Nephron progenitor cell (in vitro differentiated cells): ENCODE measurements at regions not wholly inside any gene's neighbourhood (a gene's known extent, or its start where the extent isn't known, plus 50 kb on each side); places are given as distances from the start of the nearest gene placed in this dataset.

ENCODE experiments used
- DNase-seq: peaks from one replicate; pipeline ENCODE4 v3.0.0; 2021
- H3K27ac Mint-ChIP-seq: 2 replicates; pipeline ENCODE4 v1.8.0; 2021; ENCODE audit warnings: mild to moderate bottlenecking, moderate library complexity, mixed read lengths
- H3K27me3 Mint-ChIP-seq: 2 replicates; pipeline ENCODE4 v1.8.0; 2021; ENCODE audit warnings: mild to moderate bottlenecking, low read depth, mixed read lengths; ENCODE audit not compliant: poor library complexity
- H3K36me3 Mint-ChIP-seq: 2 replicates; pipeline ENCODE4 v1.8.0; 2021; ENCODE audit warnings: low read depth, mixed read lengths
- H3K4me1 Mint-ChIP-seq: 2 replicates; pipeline ENCODE4 v1.8.0; 2021; ENCODE audit warnings: mixed read lengths
- H3K4me3 Mint-ChIP-seq: 2 replicates; pipeline ENCODE4 v1.8.0; 2021; ENCODE audit warnings: mild to moderate bottlenecking, moderate library complexity, mixed read lengths
- H3K9me3 Mint-ChIP-seq: 2 replicates; pipeline ENCODE4 v1.8.0; 2021; ENCODE audit warnings: mild to moderate bottlenecking, moderate library complexity, mixed read lengths
- TF ChIP-seq, protein P1 (sequence below): fragments of 200-600 bp; sonication (generic); IDR thresholded peaks from 2 replicates; pipeline ENCODE4 v1.5.0; 2021; ENCODE audit warnings: antibody characterized with exemption

DNA sequence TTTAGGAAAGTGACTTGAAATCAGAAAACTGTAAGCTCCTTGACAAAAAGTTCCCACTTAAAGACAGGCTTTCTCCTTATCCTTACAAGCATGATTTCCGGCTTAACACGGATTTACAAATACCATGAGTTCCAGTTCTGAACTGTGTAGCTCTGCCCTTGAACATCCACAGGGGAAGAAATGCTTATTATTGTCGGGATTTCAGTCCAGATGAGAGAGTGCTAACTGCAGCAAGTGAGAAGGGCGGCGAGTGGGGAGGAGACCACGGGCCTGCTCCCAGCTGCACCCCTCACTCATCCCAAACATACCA, 73.1 kb downstream of the LRRC30 start:
- no peak for DNase-seq
- peaks cover 3% of the 10 kb centered on the region for H3K27me3 Mint-ChIP-seq
- no peak overlapping the region for H3K4me3 Mint-ChIP-seq
- H3K9me3 Mint-ChIP-seq: peaks cover 28% of the 10 kb centered on the region
- peaks cover 11% of the 10 kb centered on the region for H3K36me3 Mint-ChIP-seq
- H3K4me1 Mint-ChIP-seq: peaks cover 9% of the 10 kb centered on the region
- H3K27ac Mint-ChIP-seq: peak overlapping the region; percentile 1
- TF ChIP-seq, protein P1, sequence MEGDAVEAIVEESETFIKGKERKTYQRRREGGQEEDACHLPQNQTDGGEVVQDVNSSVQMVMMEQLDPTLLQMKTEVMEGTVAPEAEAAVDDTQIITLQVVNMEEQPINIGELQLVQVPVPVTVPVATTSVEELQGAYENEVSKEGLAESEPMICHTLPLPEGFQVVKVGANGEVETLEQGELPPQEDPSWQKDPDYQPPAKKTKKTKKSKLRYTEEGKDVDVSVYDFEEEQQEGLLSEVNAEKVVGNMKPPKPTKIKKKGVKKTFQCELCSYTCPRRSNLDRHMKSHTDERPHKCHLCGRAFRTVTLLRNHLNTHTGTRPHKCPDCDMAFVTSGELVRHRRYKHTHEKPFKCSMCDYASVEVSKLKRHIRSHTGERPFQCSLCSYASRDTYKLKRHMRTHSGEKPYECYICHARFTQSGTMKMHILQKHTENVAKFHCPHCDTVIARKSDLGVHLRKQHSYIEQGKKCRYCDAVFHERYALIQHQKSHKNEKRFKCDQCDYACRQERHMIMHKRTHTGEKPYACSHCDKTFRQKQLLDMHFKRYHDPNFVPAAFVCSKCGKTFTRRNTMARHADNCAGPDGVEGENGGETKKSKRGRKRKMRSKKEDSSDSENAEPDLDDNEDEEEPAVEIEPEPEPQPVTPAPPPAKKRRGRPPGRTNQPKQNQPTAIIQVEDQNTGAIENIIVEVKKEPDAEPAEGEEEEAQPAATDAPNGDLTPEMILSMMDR: no peak

DNA sequence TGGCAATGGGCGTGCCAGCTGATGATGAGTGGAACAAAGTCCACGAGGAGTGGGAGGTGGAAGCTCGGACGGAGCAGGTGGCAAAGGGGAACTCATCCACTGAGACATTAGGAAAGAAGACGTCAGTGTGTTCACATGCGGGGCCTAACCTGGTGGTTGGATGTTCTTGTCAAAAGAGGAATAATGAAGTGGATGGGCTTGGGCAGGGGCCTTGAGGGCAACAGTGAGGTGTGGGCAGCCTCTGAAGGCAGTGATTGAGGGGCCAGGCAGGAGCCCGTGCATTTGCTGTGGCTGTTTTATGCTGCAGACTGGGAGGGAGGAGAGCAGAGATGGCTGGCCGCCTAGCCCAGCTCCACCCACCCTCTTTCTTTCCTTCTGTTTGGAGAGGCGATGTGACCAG, 74.5 kb downstream of the LRRC30 start:
- H3K27ac Mint-ChIP-seq: peak overlapping the region; percentile 15
- H3K27me3 Mint-ChIP-seq: peaks cover 3% of the 10 kb centered on the region
- no peak for DNase-seq
- H3K36me3 Mint-ChIP-seq: peaks cover 4% of the 10 kb centered on the region
- no peak overlapping the region for H3K4me3 Mint-ChIP-seq
- H3K4me1 Mint-ChIP-seq: peaks cover 9% of the 10 kb centered on the region
- TF ChIP-seq, protein P1: no peak
- H3K9me3 Mint-ChIP-seq: peaks cover 14% of the 10 kb centered on the region

DNA sequence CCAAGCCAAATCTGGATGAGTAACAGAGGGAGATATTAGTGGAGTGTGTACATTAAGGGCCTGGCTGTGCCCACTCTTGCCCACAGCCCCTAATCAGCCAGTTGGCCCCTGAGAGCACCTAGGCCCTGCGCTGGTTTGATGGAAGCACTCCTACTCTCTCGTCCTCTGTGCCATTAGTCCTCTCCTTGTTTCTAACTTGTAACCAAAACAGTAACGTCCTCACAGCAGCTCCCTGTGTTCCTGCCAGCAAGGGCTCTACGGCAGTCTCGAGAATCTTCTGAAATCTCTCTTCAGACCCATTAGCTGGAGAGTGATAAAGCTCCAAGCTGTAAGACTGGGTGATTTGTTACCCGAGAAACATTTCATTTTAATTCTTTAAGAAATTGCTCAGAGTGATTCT, 76.1 kb downstream of the LRRC30 start:
- Mint-ChIP-seq H3K4me1 (peaks cover 9% of the 10 kb centered on the region), H3K27ac (no peak overlapping the region), H3K27me3 (peaks cover 7% of the 10 kb centered on the region), H3K36me3 (no peaks in the 10 kb centered on the region), H3K4me3 (no peak overlapping the region), H3K9me3 (peaks cover 7% of the 10 kb centered on the region)
- DNase-seq: no peak
- TF ChIP-seq, protein P1: no peak

DNA sequence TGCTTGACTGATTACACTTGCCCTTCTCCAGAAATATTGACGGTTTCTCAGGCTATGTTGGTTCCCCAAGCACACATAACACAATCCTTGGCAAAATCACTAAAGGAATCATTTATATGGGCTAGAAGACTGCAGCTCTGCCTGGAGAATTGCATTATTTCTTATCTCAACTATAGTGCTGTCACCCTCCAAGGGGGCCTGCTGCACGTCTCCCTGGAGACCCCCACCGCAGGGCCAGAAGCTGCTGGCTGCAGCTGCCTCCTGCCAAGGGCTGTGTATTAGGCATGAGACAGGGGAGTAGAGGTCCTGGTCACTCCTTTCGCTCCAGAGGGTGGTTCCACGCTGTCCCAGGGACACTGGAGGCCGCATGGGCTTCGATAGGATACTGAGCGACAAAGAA, 76.6 kb downstream of the LRRC30 start:
- Mint-ChIP-seq H3K36me3 (no peaks in the 10 kb centered on the region), H3K4me3 (no peak overlapping the region), H3K27ac (no peak overlapping the region), H3K4me1 (peaks cover 9% of the 10 kb centered on the region), H3K9me3 (peaks cover 12% of the 10 kb centered on the region), H3K27me3 (peaks cover 9% of the 10 kb centered on the region)
- TF ChIP-seq, protein P1: no peak
- DNase-seq: no peak

DNA sequence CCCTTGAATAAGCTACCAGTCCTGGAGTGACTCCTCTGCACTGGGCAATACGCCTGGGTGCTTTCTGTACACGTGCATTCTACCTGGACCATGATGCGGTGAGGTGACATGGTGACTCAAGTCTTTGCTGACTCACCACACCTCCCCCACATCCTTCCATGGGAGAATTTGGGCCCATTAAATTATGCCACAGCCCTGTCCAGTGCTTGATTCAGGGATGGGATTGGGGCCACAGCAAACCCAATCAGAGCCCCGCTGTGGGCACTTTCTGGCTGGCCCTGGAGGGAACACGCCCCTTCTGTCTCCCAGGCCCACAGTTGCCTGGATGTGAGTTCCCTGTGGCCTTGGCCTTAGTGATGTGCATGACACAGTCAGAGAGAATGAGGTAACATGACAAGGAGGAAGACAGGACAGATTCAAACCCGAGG, 86.9 kb downstream of the LRRC30 start:
- H3K4me1 Mint-ChIP-seq: peaks cover 30% of the 10 kb centered on the region
- DNase-seq: no peak
- no peak overlapping the region for H3K27ac Mint-ChIP-seq
- peaks cover 4% of the 10 kb centered on the region for H3K9me3 Mint-ChIP-seq
- TF ChIP-seq, protein P1: no peak
- no peaks in the 10 kb centered on the region for H3K36me3 Mint-ChIP-seq
- no peak overlapping the region for H3K4me3 Mint-ChIP-seq
- H3K27me3 Mint-ChIP-seq: peaks cover 10% of the 10 kb centered on the region

DNA sequence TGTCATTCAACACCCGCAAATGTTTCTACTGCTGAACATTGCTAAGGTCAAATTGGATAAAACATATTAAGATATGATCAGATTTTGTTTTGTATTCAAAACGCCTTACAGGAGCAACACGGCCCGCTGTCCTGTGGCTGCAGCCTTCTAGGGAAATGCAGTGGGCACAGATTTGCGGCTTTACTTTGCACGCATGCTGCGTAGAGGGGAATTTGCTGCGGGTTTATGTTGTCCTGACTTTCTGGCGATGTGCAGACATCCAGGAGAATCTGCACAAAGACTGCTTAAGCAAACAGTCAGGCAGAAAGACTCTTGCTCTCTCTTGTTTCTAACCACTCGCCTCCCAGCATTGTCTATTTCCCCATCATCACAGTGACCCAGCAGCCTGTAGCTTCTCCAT, 88.3 kb downstream of the LRRC30 start:
- DNase-seq: no peak
- Mint-ChIP-seq H3K9me3 (no peaks in the 10 kb centered on the region), H3K27me3 (peaks cover 10% of the 10 kb centered on the region), H3K4me1 (peaks cover 43% of the 10 kb centered on the region), H3K36me3 (no peaks in the 10 kb centered on the region), H3K27ac (no peak overlapping the region), H3K4me3 (no peak overlapping the region)
- TF ChIP-seq, protein P1: no peak
